ENCODE measurements at regions not wholly inside any gene's neighbourhood (a gene's known extent, or its start where the extent isn't known, plus 50 kb on each side); places are given as distances from the start of the nearest gene placed in this dataset.
A peak's percentile ranks its signal among the peaks of the same experiment; 100 is the strongest.

DNA sequence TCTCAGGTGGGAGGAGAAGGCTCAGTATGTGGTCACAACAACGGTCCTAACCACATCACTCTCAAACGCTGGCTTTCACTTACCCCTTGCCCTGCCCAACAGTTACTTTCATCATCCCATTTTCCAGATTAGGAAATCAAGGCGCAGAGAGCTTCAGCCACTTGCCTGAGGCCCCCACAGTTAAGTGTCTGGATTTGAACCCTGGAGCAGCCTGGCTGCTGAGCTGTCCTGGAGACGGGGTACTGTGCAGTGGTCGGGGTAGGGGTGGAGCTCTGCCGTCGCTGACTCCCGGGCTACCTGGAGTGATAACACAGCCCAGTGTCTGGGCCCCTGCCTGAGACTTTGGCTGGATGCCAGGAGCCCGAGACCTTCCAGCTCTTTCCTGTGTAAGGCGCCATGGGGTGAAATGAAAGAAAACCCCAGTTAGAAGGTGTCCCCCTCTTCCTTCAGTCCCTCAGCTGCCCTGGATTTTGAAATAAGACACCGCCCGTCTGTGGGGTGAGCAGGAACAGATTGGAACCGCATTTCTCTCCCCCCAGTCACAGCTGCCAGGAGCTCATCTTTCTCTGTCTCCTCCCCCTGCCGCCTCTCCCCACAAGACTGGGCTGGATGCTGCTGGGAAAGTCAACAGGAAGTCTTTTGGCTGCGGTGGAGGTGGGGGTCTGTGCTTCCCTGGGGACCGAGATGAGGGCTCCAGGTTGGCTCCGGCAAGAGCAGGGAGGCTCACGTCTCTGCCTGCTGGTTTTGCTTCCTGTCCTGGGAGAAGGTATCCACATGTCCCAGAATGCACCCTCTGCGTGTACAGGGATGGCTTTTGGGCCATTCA lies 280.2 kb downstream of the SEC14L1 start (continued):
- TF ChIP-seq, protein P1, sequence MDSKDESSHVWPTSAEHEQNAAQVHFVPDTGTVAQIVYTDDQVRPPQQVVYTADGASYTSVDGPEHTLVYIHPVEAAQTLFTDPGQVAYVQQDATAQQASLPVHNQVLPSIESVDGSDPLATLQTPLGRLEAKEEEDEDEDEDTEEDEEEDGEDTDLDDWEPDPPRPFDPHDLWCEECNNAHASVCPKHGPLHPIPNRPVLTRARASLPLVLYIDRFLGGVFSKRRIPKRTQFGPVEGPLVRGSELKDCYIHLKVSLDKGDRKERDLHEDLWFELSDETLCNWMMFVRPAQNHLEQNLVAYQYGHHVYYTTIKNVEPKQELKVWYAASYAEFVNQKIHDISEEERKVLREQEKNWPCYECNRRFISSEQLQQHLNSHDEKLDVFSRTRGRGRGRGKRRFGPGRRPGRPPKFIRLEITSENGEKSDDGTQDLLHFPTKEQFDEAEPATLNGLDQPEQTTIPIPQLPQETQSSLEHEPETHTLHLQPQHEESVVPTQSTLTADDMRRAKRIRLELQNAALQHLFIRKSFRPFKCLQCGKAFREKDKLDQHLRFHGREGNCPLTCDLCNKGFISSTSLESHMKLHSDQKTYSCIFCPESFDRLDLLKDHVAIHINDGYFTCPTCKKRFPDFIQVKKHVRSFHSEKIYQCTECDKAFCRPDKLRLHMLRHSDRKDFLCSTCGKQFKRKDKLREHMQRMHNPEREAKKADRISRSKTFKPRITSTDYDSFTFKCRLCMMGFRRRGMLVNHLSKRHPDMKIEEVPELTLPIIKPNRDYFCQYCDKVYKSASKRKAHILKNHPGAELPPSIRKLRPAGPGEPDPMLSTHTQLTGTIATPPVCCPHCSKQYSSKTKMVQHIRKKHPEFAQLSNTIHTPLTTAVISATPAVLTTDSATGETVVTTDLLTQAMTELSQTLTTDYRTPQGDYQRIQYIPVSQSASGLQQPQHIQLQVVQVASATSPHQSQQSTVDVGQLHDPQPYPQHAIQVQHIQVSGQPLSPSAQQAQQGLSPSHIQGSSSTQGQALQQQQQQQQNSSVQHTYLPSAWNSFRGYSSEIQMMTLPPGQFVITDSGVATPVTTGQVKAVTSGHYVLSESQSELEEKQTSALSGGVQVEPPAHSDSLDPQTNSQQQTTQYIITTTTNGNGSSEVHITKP (tag by site-specific recombination; IDR thresholded peaks at IDR 0.05), result peak; percentile 92
- TF ChIP-seq ZNF76 (tag by site-specific recombination; IDR thresholded peaks at IDR 0.05; ENCODE audit: borderline replicate concordance, low read depth), result peak; percentile 32; the same call in 1 of the 2 replicates
- TF ChIP-seq MYNN (tag by site-specific recombination; IDR thresholded peaks at IDR 0.05; ENCODE audit: borderline replicate concordance), result no peak
- no peak for TF ChIP-seq ZNF701 (tag by site-specific recombination; IDR thresholded peaks at IDR 0.05)
- peak; percentile 75 for TF ChIP-seq ZNF335 (tag by site-specific recombination; conservative IDR thresholded peaks at IDR 0.05)
- TF ChIP-seq, protein P2, sequence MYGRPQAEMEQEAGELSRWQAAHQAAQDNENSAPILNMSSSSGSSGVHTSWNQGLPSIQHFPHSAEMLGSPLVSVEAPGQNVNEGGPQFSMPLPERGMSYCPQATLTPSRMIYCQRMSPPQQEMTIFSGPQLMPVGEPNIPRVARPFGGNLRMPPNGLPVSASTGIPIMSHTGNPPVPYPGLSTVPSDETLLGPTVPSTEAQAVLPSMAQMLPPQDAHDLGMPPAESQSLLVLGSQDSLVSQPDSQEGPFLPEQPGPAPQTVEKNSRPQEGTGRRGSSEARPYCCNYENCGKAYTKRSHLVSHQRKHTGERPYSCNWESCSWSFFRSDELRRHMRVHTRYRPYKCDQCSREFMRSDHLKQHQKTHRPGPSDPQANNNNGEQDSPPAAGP (tag by site-specific recombination; IDR thresholded peaks at IDR 0.05), result peak; percentile 48; the same call in 1 of the 2 replicates
- no peak for TF ChIP-seq RBAK (tag by site-specific recombination; IDR thresholded peaks at IDR 0.05)
- peak; percentile 73 for TF ChIP-seq ZNF121 (tag by site-specific recombination; IDR thresholded peaks at IDR 0.05)
- peak; percentile 76 for TF ChIP-seq TRIM28 (IDR thresholded peaks at IDR 0.05; ENCODE audit: borderline replicate concordance, low read length)
- TF ChIP-seq MZF1 (tag by site-specific recombination; IDR thresholded peaks at IDR 0.05; ENCODE audit: borderline replicate concordance), result 0 out of 2 replicates have a peak, but pooled peaks have one; percentile 24
- TF ChIP-seq ZNF184 (tag by site-specific recombination; IDR thresholded peaks at IDR 0.05), result 0 out of 2 replicates have a peak, but pooled peaks have one; percentile 37
- TF ChIP-seq PRDM1 (tag by site-specific recombination; IDR thresholded peaks at IDR 0.05), result peak; percentile 81
- no peak for TF ChIP-seq KLF7 (tag by site-specific recombination; IDR thresholded peaks at IDR 0.05; ENCODE audit: borderline replicate concordance)
- TF ChIP-seq, protein P3, sequence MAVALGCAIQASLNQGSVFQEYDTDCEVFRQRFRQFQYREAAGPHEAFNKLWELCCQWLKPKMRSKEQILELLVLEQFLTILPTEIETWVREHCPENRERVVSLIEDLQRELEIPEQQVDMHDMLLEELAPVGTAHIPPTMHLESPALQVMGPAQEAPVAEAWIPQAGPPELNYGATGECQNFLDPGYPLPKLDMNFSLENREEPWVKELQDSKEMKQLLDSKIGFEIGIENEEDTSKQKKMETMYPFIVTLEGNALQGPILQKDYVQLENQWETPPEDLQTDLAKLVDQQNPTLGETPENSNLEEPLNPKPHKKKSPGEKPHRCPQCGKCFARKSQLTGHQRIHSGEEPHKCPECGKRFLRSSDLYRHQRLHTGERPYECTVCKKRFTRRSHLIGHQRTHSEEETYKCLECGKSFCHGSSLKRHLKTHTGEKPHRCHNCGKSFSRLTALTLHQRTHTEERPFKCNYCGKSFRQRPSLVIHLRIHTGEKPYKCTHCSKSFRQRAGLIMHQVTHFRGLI (tag by site-specific recombination; IDR thresholded peaks at IDR 0.05), result 0 out of 2 replicates have a peak, but pooled peaks have one; percentile 14
- peak; percentile 69 for TF ChIP-seq IKZF3 (tag by site-specific recombination; IDR thresholded peaks at IDR 0.05)
- peak; percentile 49; the same call in 1 of the 2 replicates for TF ChIP-seq ZFP69B (tag by site-specific recombination; IDR thresholded peaks at IDR 0.05)
- TF ChIP-seq ZNF629 (tag by site-specific recombination; IDR thresholded peaks at IDR 0.05), result peak; percentile 27; the same call in 1 of the 2 replicates
- no peak for TF ChIP-seq ZNF768 (tag by site-specific recombination; IDR thresholded peaks at IDR 0.05)
- TF ChIP-seq ZNF211 (tag by site-specific recombination; IDR thresholded peaks at IDR 0.05; ENCODE audit: low read depth), result no peak
- 0 out of 2 replicates have a peak, but pooled peaks have one; percentile 29 for TF ChIP-seq KLF10 (tag by site-specific recombination; IDR thresholded peaks at IDR 0.05)
- TF ChIP-seq SP2 (tag by site-specific recombination; IDR thresholded peaks at IDR 0.05), result peak; percentile 61
- TF ChIP-seq ZBTB17 (tag by site-specific recombination; IDR thresholded peaks at IDR 0.05), result peak; percentile 83
- TF ChIP-seq ZNF747 (tag by site-specific recombination; IDR thresholded peaks at IDR 0.05), result no peak
- TF ChIP-seq, protein P4, sequence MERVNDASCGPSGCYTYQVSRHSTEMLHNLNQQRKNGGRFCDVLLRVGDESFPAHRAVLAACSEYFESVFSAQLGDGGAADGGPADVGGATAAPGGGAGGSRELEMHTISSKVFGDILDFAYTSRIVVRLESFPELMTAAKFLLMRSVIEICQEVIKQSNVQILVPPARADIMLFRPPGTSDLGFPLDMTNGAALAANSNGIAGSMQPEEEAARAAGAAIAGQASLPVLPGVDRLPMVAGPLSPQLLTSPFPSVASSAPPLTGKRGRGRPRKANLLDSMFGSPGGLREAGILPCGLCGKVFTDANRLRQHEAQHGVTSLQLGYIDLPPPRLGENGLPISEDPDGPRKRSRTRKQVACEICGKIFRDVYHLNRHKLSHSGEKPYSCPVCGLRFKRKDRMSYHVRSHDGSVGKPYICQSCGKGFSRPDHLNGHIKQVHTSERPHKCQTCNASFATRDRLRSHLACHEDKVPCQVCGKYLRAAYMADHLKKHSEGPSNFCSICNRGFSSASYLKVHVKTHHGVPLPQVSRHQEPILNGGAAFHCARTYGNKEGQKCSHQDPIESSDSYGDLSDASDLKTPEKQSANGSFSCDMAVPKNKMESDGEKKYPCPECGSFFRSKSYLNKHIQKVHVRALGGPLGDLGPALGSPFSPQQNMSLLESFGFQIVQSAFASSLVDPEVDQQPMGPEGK (tag by site-specific recombination; IDR thresholded peaks at IDR 0.05), result peak; percentile 90
- TF ChIP-seq GLIS1 (tag by site-specific recombination; IDR thresholded peaks at IDR 0.05), result peak; percentile 97
- TF ChIP-seq ZBTB8A (tag by site-specific recombination; IDR thresholded peaks at IDR 0.05), result peak; percentile 68
